Stimulated activated CD4-positive, alpha-beta T cell treated with anti-CD3 and anti-CD28 coated beads, Interleukin-2, amount 100 ng/mL, for 48 hours (primary cell): ENCODE measurements at regions not wholly inside any gene's neighbourhood (a gene's known extent, or its start where the extent isn't known, plus 50 kb on each side); places are given as distances from the start of the nearest gene placed in this dataset.

Experiments used
- DNase-seq, 2 donors: peaks; one replicate each; pipeline ENCODE4 v3.0.0-alpha.2; 2020

DNA sequence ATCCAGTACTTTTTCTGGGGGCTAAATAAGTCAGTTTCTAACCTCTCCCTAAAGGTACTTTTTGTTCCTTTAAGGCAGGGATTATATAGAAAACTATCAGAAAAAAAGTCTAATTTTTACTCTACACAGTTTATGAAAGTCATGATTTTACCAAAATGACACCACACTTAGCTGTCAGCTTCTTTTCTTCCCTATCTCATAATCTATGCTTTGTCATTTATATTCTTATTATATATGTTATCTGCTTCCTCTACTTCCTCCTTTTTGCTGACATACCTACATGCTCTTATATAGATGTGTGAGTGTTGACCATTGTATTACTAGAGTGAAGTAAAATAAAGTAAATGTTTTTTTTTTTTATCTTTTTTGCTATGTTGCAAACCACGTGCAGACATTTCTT, 203.9 kb upstream of the CHRM2 start:
- DNase-seq: no peak

DNA sequence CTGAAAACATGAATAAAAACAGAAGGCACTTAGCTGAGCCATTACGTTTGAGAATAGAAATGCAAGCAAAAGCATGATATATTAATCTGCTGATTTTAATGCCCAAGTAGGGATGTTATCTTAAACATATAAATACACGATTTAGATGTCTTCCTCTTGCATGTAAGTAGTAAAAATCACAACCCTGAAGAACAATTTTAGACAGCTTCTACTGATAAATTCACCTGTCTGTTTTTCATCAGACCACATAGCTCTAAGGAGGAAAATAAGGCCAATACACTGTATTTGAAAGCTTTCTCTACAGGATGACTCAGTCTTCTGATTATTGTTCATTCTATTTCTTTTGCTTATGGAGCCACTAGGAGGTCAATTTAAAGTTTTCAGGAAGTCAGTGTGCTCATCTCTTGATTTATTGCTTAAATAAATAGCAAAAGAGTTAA, 210.9 kb upstream of the CHRM2 start:
- no peak for DNase-seq

DNA sequence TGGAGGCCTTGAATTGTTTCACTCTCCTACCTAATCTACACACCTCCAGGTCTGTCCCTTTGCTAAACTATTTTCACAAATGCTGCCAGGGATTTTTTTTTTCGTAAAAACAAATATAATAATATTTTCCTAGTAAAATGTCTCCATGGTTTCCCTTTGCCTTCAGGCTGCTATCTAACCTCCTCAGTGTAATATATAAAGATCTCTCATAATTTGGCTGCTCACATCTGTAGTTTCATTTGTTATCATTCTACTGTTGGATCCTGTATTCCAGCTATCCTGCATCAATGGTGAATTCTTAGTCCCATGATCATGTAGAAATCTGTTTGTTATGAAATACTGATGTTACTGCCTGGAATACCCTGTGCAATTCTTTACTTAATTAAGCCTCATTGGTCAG, 211.9 kb upstream of the CHRM2 start:
- no peak for DNase-seq

DNA sequence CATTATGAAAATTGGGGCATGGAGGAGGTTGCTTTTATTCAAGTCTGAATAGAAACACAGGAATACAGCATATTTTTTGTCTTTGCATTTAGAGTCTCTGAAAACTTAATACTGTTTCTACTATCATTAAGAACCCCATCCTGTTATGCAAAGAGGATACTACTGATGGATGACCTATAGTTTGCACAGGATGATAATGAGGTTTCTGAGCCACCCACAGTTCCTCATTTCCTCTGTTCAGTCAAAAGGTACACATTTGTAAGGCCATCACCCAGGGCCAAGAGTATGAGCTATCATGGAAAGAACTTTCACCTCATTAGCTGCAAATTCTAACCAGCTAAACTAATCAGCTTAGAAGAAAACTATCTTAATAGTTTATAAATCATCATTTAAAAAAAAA, 213.0 kb upstream of the CHRM2 start:
- no peak for DNase-seq

DNA sequence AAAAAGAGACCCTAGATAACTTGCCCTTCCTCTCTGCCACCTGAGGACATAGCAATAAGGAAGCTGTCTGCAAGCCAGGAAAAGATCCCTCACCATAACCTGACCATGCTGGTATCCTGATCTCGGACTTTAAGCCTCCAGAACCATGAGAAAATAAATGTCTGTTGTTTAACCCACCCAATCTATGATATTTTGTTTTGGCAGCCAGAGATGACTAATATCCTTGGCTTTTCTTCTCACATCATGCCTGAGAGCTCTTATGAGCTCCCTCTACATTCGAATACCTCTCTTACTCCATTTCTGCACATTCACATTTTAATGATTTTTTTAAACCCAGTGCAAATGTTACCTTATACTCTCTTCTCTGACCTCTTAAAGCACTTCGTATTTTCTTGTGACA, 214.0 kb upstream of the CHRM2 start:
- DNase-seq: no peak

DNA sequence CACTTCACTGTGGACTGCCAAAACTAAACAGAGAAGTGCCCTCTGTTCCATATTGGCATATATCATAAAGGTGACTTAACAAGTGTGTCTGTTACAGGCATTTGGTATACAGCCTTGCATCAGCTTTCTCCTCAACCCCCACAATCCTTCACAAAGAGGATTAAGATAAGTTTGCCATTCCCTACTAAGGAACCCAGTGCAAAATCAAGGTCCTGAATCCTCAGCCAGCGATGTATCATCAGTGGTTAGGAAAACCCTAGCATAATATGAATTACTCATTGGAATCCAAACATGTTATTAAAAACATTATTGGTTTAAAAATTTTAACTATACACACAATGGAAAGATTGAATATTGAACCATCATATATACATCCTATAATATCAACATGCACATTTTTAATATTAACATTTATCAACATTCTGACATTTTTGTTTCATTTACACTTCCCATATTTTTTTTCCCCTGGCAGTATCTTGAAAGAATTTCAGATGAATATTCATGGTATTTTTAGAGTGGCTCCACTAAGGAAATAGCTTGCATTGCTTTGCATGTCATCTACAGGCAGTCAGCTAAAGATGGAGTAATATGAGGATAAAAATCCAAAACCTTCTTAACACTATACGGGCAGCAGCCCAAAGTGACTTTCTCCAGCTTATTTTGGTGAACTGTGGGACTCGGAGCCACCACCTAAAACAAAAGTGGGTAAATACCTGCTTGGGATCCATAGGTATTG, 215.6 kb upstream of the CHRM2 start:
- DNase-seq: no peak

DNA sequence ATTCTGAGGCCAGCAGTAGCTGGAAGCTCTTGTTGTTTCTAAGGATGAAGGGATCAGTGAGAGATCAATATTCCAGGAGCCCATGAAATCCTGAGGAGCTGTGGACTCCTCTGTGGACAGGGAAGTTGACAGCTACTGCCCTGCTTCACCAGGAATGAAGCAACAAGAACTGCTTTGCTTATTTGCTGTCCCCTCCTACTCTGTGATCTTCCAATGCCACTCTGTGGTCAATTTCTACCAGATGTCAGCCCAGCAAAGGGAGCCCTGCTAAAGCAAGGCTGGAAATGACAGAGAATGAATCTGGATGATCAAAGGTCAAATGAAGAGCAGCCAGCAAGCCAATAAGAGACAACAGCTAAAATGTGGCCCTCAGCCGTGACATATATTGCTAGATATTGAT, 227.5 kb upstream of the CHRM2 start:
- no peak for DNase-seq

DNA sequence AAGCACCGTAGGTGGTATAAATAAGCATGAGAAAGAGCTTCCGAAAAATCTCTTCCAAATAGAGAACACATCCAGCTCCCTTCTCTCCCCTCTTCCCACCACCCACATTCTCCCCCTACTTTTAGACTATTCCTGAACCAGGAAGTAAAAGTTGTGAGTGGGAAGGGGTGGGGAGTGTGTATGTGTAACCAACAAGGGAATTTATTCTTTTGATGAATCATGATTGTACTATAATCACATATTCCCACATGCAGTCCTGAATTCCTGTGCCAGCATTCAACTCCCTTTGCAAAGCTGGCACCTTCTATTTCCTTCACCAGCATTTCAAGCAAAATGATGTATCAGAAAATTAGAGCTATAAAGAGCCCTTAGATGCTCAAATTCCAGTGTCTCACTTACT, 230.6 kb upstream of the CHRM2 start:
- no peak for DNase-seq

DNA sequence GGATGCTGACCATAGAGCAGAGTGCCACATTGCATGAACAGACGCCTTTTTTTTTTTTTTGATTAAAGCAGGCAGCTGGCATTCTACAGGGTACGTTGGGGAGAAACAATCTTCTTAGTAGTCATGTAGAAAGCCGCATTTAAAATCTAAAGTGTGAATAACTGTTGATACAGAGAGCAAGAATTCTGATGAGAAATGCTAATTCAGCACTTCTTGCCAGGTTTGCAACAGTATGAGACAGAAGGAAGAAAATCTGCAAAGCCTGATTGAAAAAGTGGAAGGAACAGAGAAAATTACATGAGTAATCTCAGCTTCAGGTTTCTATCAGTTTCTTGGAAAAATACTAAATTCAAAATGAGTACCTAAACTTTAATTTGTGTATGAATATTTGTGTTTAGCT, 232.7 kb upstream of the CHRM2 start:
- DNase-seq: no peak

DNA sequence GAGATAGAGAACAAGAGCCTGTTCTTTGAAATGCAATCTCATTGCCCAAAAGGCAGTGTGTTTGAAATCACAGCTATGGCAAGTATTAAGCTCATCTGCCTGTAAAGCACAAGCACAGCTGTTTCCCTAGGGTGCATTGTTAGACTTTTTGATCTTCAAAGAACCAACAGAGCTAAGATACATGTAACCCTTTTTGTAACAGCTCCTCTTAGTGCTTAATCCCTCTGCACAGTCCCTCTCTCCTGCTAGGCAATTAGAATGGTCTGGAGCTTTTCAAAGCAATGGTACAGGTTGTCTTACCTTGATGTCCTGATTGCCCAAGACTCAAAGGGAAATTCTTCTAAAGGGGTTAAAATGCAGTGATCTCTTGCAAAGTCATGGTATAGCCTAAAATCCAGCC, 249.6 kb upstream of the CHRM2 start:
- no peak for DNase-seq

DNA sequence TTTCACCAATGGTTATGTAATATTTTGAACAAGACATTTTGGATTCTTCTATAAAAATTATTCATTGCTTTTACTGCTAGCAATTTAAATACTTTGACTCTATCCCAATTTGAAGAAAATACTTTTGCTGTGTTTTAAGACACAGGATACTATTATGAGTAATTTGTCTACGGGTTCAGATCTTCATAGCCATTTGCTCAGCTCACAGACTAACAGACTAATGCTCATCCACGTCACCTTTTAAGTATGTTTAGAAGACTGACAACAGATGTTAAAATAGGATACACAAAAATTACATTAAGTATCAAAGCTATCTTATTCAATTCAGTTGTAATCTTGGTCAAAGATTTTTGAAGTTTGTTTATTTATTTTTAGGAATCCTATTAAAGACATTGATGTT, 251.3 kb upstream of the CHRM2 start:
- no peak for DNase-seq

DNA sequence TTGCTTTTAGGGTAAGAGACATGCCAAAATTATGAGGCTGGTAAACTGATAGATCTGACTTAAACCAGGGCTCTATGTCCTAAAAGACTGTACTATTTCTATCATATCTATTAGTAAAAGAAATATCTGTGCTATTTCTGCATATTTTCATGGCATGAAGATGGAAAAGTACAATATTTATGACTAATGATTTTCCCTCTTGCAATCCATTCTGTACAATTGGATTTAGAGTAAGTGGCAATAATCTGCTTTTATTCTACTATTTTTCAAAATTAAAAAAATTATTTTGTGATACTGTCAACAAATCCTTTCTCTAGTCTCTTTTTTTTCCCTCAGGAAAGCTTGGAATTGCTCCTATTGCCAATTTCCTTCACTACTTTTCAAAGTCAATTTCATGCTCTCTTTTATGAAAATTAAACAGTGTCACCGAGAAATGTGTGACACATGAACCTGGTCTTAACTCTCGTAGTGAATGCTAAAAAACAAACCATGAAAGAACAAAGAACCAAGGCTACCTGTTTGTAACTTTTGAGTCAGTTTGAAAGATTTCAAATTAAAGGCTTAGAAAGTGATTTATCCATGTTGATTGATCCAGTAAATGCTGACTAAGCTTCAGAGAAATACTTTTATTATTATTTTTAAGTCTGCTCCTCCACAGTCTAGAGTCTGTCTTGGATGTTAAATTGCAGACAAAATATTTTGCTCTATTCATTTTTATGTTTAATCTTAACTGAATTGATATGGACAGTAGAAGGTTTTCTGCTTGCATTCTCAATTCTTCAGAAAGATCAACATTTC, 262.7 kb upstream of the CHRM2 start:
- no peak for DNase-seq

DNA sequence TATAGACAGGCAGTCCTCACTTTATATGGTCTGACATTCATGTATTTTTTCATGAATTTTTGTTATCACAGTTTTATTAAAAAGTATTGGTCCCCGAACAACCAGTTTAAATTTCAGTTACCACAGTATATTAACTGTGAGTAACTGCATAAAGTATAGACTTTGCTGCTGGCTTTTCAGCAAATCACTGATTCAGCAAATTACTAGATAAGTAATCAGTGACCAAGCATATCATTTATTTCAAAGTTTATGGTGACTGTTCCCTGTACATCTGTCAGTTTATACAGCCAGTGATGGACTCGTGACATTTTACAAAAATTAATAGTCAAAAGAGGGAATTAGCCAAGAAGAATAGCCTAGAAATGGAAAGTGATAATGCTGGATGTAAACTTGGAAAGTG, 266.7 kb upstream of the CHRM2 start:
- no peak for DNase-seq

DNA sequence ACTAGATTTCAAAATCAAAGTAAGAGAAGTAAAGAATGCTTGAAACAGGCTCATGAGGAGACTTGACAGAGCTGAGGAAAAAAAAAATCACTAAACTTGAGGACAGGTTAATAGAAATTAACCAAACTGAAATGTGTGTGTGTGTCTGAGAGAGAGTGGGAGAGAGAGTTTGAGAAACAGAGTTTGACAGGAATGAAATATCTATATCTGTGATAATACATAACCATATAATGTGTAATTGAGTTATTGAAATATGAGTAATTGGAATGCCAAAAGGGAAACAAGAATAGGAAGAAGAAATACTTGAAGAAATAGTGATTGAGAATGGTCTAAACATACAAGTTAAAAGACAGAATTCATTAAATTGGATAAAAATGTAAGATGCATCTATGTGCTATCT, 268.0 kb upstream of the CHRM2 start:
- DNase-seq: no peak

DNA sequence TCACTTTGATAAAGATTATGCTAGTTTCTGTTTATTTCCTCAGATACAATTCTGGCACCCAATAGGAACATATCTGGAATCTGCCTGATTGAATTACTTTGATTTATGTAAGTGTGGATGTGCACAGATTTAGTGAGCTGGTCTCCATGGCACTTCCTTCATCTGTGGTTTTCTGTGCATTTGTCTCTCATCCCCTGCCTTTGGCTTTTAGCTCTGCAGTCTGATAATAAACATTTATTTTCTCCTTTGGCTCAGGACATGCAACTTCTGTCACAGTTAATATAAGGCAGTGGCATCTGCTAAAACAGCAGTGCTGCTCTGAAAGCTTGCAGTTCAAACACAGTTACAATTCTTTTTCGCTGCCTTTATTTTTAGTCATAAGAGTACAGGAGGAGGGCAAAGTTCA, 273.7 kb upstream of the CHRM2 start:
- no peak for DNase-seq

DNA sequence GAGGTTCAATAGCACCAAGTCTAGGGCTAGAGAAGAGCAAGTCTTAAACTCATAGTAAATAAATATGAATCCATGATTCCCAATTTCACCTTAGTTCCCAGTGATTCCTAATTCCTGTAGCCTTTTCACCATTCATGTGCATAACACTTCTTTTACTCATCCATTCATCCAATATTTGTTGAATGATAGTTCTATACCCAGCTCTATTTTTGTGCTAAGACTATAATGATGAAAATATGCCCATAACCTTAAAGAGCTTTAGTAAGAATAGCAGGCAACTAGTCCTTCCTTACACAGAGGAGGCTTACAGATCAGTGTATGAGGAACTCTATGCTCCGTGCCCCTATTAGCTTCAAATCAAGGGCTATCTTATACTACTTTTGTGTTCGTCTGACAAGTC, 280.2 kb upstream of the CHRM2 start:
- DNase-seq: no peak

DNA sequence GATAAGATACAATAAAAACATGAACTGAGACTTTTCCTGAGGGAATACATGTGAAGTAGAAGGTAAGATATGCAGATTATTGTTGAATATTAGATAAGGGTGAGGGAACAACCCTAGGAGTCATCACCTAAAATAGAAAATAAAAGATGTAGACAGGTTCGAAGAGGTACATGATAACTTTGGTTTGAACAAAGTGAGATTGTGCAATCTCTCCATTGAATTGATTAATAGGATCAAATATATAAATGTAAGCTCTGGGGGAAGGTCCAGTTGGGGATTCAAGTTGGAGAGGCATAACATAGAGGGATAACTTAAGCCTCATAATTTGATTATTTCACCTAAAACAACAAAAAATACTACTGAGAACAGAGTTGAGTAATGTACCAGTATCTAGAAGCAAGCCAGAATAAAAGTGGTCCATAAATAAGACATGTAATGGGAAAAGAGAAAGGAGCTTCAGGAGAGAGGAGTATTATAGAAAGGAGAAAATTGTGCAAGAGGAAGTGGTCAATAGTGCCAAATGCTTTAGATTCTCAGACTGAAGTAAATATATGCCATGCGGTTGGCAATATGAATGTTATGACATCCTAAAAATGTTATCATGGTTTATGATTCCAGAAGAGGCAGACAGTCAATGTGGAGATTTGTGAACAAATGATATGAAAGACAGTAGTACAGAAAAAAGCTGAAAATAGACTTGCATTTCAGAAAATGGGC, 282.3 kb upstream of the CHRM2 start:
- no peak for DNase-seq

DNA sequence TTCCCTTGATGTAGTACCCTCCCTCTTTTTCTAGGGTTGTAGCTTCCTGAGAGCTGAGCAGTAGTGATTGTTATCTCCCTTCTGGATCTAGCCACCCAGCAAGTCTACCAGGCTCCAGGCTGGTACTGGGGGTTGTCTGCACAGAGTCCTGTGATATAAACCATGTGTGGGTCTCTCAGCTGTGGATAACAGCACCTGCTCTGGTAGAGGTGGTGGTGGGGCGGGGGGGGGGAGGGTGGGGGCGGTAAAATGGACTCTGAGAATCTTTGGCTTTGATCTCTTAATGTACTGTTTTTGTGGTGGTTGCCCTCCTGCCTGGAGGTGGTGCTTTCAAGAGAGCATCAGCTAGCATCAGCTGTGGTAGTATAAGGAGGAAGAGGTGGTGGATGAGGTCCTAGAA, 302.0 kb upstream of the CHRM2 start:
- DNase-seq: no peak

DNA sequence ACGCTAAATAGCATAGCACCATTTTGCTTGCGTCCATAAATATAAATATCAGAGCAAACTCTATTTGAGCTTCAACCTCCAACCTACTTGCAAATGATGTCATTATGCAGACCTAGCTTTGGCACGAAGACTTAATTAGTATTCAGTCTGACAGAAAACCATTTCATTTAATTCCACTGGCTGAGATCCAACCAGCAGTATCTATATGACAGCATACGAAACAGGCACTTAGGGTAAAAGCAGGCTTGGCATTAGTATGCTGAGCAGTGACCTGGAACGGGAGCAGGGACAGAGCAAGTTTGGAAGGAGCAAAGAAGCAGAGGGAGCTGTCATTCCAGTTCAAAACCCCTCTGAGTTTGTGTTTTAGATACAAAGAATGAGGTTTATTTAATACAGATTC, 312.5 kb upstream of the CHRM2 start:
- DNase-seq: no peak

DNA sequence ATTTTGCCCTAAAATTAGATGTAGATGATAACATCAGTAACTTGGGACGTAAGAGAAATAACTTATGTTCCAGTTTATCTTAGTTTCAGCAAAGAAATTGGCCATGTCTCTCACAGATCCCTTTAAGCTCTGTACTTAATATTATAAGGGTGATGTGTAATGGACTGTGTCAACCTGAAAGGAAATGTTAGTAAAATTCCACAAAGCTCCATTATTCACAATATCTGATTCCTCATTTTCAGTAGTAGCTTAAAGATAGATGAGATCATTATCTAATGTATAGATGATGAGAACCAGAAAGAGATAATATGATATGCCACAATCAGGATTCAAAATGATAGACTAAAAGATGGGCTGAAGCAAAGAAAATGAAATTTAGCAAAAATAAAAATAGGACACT, 316.8 kb upstream of the CHRM2 start:
- no peak for DNase-seq

DNA sequence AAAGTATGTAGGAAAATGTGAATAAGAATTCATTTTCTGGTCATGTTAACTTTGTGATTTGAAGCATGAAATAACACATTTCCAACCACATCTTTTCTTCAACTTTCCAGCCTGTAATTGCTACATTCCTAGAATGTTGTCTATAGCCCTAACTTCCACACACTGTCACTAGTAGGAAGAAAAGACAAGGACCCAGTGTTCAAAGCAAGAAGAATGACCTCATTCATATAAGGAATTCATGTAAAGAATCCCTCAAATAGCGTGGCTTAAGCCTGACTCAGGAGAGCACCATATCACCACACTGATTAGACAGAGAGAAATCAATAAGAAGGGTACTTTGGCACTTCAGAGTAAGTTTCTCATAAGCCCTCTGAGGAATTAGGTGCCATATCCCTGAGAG, 318.7 kb upstream of the CHRM2 start:
- DNase-seq: no peak

DNA sequence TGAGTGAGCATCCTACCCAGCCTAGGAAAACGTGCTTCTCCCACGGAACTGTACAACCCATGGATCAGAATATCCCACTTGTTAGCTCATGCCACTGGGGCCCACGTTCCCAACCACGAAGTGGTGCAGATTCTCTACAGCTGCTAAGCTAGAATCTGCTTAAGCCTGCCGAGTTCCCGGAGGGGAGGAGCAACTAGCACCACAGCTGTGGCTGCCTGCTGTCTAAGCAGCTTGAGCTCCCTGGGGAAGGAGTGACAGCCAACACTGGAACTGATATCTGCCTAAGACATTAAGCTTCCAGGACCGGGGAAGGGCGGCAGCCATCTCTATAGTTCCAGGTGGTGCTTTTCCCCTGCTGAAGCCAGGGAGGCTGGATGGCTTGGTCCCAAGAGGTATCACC, 334.7 kb upstream of the CHRM2 start:
- no peak for DNase-seq

DNA sequence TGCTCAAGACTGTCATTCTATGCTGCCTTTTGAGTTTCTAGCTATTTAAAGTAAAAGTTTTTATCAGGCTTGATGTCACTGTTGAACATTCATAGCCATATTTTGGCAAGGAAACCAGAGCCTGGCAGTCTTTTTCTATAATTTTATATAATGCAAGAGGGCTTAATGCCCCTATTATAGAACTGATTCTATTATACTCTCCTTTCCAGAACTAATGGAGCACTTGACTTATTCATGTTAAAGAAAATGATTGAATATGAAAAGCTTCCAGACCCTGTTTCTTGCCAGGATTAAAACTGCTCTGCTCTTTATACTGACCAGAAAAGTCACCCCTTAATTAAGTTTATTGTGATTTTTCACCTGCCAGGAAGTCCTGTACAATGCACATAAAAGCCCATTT, 337.6 kb upstream of the CHRM2 start:
- DNase-seq: no peak

DNA sequence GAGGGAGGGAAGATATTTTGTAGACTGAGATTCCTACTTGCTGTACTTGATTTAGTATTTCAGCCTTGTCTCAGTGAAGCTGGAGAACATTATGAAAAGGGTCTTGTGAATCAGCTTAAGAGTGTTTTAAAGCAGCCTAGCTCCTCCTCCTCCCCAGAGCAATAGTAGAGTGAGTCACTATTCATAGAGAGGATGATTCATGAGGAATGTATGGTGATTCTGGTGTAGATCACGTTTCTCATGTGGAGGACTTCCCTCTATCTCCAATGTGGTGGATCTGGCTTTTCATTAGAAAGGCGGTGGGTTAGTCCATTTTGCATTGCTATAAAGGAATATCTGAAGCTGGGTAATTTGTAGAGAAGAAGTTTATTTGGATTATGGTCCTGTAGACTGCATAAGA, 340.1 kb upstream of the CHRM2 start:
- no peak for DNase-seq
